Endothelial cell of umbilical vein (primary cell): ENCODE measurements at regions not wholly inside any gene's neighbourhood (a gene's known extent, or its start where the extent isn't known, plus 50 kb on each side); places are given as distances from the start of the nearest gene placed in this dataset.

Experiments
- EZH2 ChIP-seq: IDR thresholded peaks from 2 replicates; pipeline ENCODE4 v1.6.1; 2012; ENCODE audit warnings: borderline replicate concordance, low read depth, mild to moderate bottlenecking, moderate library complexity, low read length, inconsistent platforms; ENCODE audit not compliant: severe bottlenecking
- MYC ChIP-seq: IDR thresholded peaks from one replicate; pipeline ENCODE4 v1.6.1; 2011; ENCODE audit warnings: mild to moderate bottlenecking, low read depth, low read length
- POLR2A ChIP-seq: IDR thresholded peaks from 2 replicates; pipeline ENCODE4 v1.6.1; 2012; ENCODE audit warnings: low read depth, mild to moderate bottlenecking, control low read depth, low read length
- POLR2AphosphoS5 ChIP-seq: IDR thresholded peaks from 2 replicates; pipeline ENCODE4 v1.6.1; 2012; ENCODE audit warnings: low read depth, mild to moderate bottlenecking, control low read depth, low read length, moderate library complexity; ENCODE audit not compliant: insufficient read depth
- TF ChIP-seq, protein P1 (sequence below), 2 donors: IDR thresholded peaks; 1 replicate in 1 of 2; 2 replicates in 1 of 2; pipeline ENCODE4 v1.5.1; 2011; ENCODE audit warnings: low read length in 2 of 2, mild to moderate bottlenecking in 2 of 2, moderate library complexity in 2 of 2, control low read depth in 1 of 2, inconsistent platforms in 1 of 2, low read depth in 1 of 2; ENCODE audit not compliant: insufficient read depth in 1 of 2; ENCODE audit errors: extremely low read depth in 1 of 2

- TF ChIP-seq, protein P1, sequence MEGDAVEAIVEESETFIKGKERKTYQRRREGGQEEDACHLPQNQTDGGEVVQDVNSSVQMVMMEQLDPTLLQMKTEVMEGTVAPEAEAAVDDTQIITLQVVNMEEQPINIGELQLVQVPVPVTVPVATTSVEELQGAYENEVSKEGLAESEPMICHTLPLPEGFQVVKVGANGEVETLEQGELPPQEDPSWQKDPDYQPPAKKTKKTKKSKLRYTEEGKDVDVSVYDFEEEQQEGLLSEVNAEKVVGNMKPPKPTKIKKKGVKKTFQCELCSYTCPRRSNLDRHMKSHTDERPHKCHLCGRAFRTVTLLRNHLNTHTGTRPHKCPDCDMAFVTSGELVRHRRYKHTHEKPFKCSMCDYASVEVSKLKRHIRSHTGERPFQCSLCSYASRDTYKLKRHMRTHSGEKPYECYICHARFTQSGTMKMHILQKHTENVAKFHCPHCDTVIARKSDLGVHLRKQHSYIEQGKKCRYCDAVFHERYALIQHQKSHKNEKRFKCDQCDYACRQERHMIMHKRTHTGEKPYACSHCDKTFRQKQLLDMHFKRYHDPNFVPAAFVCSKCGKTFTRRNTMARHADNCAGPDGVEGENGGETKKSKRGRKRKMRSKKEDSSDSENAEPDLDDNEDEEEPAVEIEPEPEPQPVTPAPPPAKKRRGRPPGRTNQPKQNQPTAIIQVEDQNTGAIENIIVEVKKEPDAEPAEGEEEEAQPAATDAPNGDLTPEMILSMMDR (IDR thresholded peaks at IDR 0.05; ENCODE audit: extremely low read depth in 1 of 2, insufficient read depth in 1 of 2, low read depth in 1 of 2, low read length in 2 of 2): no peak
- TF ChIP-seq POLR2A (no peak), MYC (no peak), POLR2AphosphoS5 (no peak), EZH2 (no peak)
These were observed 141.0 kb downstream of the SLC17A6 start for GRCh38 chr11:22479208-22479607.
